Uterus (tissue), 3 donors: ENCODE measurements at regions not wholly inside any gene's neighbourhood (a gene's known extent, or its start where the extent isn't known, plus 50 kb on each side); places are given as distances from the start of the nearest gene placed in this dataset.

Source experiments
- DNase-seq, 2 donors: peaks; one replicate each; pipeline ENCODE4 v3.0.0-alpha.2; 2019 to 2020
- H3K27ac ChIP-seq, 2 donors: fragments of 200-600 bp; sonication (generic); 1 replicate in 1 of 2; 2 replicates in 1 of 2; pipeline ENCODE4 v1.5.1; 2016 to 2018
- H3K27me3 ChIP-seq, 2 donors: fragments of 200-600 bp; sonication (generic); one replicate each; pipeline ENCODE4 v1.5.1; 2018 to 2019; ENCODE audit warnings: control low read depth in 1 of 2
- H3K36me3 ChIP-seq, 2 donors: fragments of 200-600 bp; sonication (generic); one replicate each; pipeline ENCODE4 v1.5.1; 2019; ENCODE audit warnings: control low read depth in 1 of 2
- H3K4me1 ChIP-seq, 2 donors: fragments of 200-600 bp; sonication (generic); one replicate each; pipeline ENCODE4 v1.5.1; 2018 to 2019; ENCODE audit warnings: control low read depth in 1 of 2
- H3K4me3 ChIP-seq, 2 donors: fragments of 200-600 bp; sonication (generic); 1 replicate in 1 of 2; 2 replicates in 1 of 2; pipeline ENCODE4 v1.5.1; 2018 to 2019; ENCODE audit warnings: mild to moderate bottlenecking in 1 of 2
- H3K9me3 ChIP-seq, 2 donors: fragments of 200-600 bp; sonication (generic); one replicate each; pipeline ENCODE4 v1.5.1; 2019; ENCODE audit warnings: control low read depth in 1 of 2
- POLR2A ChIP-seq, 2 donors: fragments of 450-650 bp; IDR thresholded peaks; one replicate each; pipeline ENCODE4 v1.6.1; 2016; ENCODE audit warnings: antibody characterized with exemption in 2 of 2, mild to moderate bottlenecking in 1 of 2, moderate library complexity in 1 of 2
- intact Hi-C: fragments of 100-400 bp; cut with DNase I; formaldehyde crosslinking; loops from one replicate; pipeline ENCODE4 v1.15.1; 2023; ENCODE audit warnings: low total_unique reads
- TF ChIP-seq, protein P1 (sequence below), 4 experiments: fragments of 200-600 bp in 2 of 4; fragments of 450-650 bp in 2 of 4; sonication (generic) in 2 of 4; IDR thresholded peaks; one replicate each; pipeline ENCODE4 v1.5.1; 2016 to 2019; ENCODE audit warnings: antibody characterized with exemption in 4 of 4, mild to moderate bottlenecking in 2 of 4, moderate library complexity in 1 of 4
- donor health status: DM: yes; HTN: yes; CAD: no.

DNA sequence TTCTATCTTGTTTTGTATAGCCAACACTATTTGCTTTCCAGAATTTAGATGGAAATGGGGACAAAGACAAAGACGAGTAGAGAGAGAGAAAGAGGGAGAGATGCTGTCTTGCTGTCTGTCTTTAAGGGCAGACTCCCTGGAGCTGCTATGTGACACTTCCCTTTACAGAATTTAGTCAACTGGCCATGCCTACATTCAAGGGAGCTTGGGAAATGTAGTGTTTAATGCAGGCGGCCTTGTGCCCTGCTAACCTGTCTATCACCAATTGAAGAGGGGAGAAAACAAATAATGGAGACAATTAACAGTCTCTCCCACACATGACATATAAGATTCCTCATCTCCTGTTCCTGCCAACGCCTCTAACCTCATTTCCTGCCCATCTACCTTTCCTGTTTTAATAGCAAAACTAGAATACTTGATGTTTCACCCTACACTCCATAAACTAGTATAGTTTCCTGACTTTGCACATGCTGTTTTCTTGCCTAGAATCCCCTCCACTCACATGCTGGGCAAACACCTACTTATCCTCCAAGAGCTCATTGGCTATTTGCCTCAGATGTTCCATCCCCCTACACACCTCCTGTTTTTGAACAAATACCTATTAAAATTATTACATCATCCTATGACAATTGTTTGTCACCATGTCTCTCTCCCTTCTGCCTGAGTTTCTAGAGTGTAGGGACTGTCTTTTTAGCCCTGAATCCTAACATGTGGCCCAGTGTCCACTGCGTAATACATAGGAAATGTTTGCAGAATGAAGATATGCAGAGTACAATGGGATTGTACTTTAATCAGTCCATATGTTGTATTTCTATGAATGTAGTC is 117.2 kb downstream of the SLC25A24 start:
- H3K9me3 ChIP-seq = no peaks in the 10 kb centered on the region
- H3K4me3 ChIP-seq = no peak overlapping the region
- DNase-seq = no peak
- intact Hi-C loops = no loop called here
- H3K4me1 ChIP-seq = no peaks in the 10 kb centered on the region
- no peak overlapping the region for H3K27ac ChIP-seq
- no peaks in the 10 kb centered on the region for H3K36me3 ChIP-seq
- no peak for TF ChIP-seq POLR2A (IDR thresholded peaks at IDR 0.05)
- TF ChIP-seq, protein P1, sequence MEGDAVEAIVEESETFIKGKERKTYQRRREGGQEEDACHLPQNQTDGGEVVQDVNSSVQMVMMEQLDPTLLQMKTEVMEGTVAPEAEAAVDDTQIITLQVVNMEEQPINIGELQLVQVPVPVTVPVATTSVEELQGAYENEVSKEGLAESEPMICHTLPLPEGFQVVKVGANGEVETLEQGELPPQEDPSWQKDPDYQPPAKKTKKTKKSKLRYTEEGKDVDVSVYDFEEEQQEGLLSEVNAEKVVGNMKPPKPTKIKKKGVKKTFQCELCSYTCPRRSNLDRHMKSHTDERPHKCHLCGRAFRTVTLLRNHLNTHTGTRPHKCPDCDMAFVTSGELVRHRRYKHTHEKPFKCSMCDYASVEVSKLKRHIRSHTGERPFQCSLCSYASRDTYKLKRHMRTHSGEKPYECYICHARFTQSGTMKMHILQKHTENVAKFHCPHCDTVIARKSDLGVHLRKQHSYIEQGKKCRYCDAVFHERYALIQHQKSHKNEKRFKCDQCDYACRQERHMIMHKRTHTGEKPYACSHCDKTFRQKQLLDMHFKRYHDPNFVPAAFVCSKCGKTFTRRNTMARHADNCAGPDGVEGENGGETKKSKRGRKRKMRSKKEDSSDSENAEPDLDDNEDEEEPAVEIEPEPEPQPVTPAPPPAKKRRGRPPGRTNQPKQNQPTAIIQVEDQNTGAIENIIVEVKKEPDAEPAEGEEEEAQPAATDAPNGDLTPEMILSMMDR (IDR thresholded peaks at IDR 0.05) = no peak
- no peaks in the 10 kb centered on the region for H3K27me3 ChIP-seq

DNA sequence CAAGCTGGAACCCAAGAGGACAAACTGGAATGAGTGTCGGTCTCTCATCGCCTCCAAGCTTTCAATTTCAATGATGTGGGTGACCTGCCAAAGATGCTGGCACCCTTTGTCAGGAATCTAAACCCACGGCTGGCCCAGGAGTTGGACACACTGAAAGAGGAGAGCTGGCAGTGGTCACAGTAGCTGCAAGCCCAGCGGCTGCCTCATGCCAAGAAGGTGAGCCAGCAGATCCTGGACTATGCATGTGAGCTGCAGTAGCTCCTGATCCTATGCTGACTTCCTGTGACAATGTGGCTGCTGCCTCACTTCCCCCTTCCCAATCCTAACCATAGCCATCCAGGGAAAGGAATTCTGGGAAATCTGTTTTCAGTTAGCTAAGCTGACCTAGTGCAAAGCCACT is 117.0 kb upstream of the VAV3 start:
- Histone ChIP-seq H3K27ac (no peak overlapping the region), H3K36me3 (no peaks in the 10 kb centered on the region), H3K4me1 (no peaks in the 10 kb centered on the region), H3K27me3 (no peaks in the 10 kb centered on the region), H3K4me3 (no peak overlapping the region), H3K9me3 (no peaks in the 10 kb centered on the region)
- intact Hi-C loops = no loop called here
- no peak for DNase-seq
- TF ChIP-seq, protein P1 (IDR thresholded peaks at IDR 0.05) = no peak
- no peak for TF ChIP-seq POLR2A (IDR thresholded peaks at IDR 0.05)

DNA sequence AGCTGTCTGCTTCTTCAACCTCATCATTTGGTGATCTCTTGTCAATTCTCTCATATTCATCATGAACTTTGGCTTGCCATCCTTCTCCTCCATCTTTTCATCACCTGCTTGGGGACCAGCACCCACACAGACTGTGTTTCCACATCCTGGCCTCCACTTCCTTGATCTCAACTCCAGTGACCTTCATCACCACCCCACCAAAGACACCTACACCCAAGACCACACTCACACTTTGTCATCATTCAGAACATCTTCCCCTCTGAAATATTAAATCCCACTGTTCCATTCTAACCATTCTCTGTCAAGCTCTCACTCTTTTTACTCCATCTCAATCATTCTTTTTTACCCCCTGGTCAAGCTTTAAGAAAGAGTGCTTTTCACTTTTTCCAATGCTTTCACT is 115.5 kb upstream of the VAV3 start:
- intact Hi-C loops = no loop called here
- TF ChIP-seq, protein P1 (IDR thresholded peaks at IDR 0.05) = no peak
- no peak for TF ChIP-seq POLR2A (IDR thresholded peaks at IDR 0.05)
- H3K4me3 ChIP-seq = no peak overlapping the region
- no peak for DNase-seq
- H3K36me3 ChIP-seq = no peaks in the 10 kb centered on the region
- H3K9me3 ChIP-seq = no peaks in the 10 kb centered on the region
- no peak overlapping the region for H3K27ac ChIP-seq
- no peaks in the 10 kb centered on the region for H3K4me1 ChIP-seq
- H3K27me3 ChIP-seq = no peaks in the 10 kb centered on the region

DNA sequence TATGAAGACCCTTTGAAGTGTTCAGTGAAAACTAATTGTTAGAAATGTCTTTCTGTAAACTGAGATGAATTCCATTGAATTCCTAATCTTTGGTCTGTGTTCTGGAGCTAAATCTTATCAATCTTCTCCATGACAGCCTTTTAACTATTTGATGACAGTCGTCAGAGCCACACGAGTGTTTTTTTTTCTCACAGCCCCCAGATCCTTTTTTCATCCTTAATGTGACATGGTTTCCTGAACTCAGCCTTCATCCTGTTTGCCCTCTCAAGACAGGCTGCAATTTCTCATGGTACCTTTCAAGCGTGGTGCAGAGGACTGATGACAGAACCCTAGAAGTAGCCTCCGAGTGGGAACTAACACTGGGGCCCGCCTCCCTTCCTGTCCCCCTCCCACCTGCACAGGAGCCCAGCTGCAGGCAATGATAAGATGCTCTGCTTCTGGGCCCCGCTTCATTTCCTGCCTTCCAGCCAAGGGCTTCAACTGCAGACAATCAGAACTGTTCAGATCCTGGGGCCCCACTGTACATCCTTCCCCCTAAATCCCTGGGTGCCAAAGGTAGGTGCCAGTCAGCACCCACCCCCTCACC is 114.6 kb upstream of the VAV3 start:
- no peak overlapping the region for H3K4me3 ChIP-seq

DNA sequence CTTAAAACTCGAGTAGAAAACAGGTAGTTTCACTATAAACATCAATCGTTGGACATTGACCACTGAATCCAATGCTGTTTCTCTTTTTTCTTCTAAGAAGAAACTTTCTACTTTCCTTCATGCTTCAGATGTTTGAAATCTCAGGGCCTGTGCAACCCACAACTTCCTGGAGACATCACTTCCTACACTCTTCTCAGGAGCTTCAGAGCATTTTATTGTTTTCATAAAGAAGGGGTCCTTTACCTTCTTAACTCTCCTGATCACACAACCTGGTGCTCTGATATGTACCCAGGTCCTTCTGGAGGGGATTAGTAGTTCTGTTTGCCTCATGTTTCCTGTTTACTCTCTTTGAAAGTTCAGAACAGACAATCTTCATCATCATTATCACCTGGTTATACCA is 113.0 kb upstream of the VAV3 start:
- Histone ChIP-seq H3K36me3 (no peaks in the 10 kb centered on the region), H3K27ac (no peak overlapping the region), H3K4me1 (no peaks in the 10 kb centered on the region), H3K4me3 (no peak overlapping the region), H3K27me3 (no peaks in the 10 kb centered on the region), H3K9me3 (no peaks in the 10 kb centered on the region)
- TF ChIP-seq POLR2A (IDR thresholded peaks at IDR 0.05) = no peak
- TF ChIP-seq, protein P1 (IDR thresholded peaks at IDR 0.05) = no peak
- no peak for DNase-seq
- intact Hi-C loops = no loop called here

More for the DNA sequence above, 114.6 kb upstream of the VAV3 start:
- intact Hi-C loops = no loop called here
- TF ChIP-seq, protein P1 (IDR thresholded peaks at IDR 0.05) = no peak
- no peak for TF ChIP-seq POLR2A (IDR thresholded peaks at IDR 0.05)
- no peak overlapping the region for H3K27ac ChIP-seq
- H3K9me3 ChIP-seq = no peaks in the 10 kb centered on the region
- no peaks in the 10 kb centered on the region for H3K36me3 ChIP-seq
- no peak for DNase-seq
- H3K4me1 ChIP-seq = no peaks in the 10 kb centered on the region
- no peaks in the 10 kb centered on the region for H3K27me3 ChIP-seq
